ENCODE measurements at regions not wholly inside any gene's neighbourhood (a gene's known extent, or its start where the extent isn't known, plus 50 kb on each side); places are given as distances from the start of the nearest gene placed in this dataset.
"Not testable (repeated sequence)": the region's sequence is repeated elsewhere in the genome, so short reads cannot be mapped to it uniquely, and the experiment has no call there.

- TF ChIP-seq POLR2A, POLR2AphosphoS5 (IDR thresholded peaks at IDR 0.05): not testable (repeated sequence)
Observed at GRCh38 chr4:8964201-8964788, 92.7 kb upstream of the HMX1 start.

Measured in transverse colon (tissue), 3 donors.